H9 (cell line): ENCODE measurements at regions not wholly inside any gene's neighbourhood (a gene's known extent, or its start where the extent isn't known, plus 50 kb on each side); places are given as distances from the start of the nearest gene placed in this dataset.

Source experiments
- DNase-seq: peaks from one replicate; pipeline ENCODE4 v3.0.0-alpha.2; 2017
- H2AFZ ChIP-seq: one replicate; pipeline ENCODE4 v1.6.1; 2013; ENCODE audit warnings: mild to moderate bottlenecking, low read length, control low read depth, moderate library complexity
- H2AK5ac ChIP-seq: 2 replicates; pipeline ENCODE4 v1.6.1; 2013; ENCODE audit warnings: low read length, control low read depth, mixed read lengths; ENCODE audit not compliant: insufficient read length
- H2BK120ac ChIP-seq: one replicate; pipeline ENCODE4 v1.6.1; 2013; ENCODE audit warnings: low read depth, mild to moderate bottlenecking, low read length, control low read depth, inconsistent platforms; ENCODE audit not compliant: poor library complexity, severe bottlenecking
- H2BK12ac ChIP-seq: 2 replicates; pipeline ENCODE4 v1.6.1; 2013; ENCODE audit warnings: low read length, control low read depth, mixed read lengths, low read depth; ENCODE audit not compliant: insufficient read length
- H2BK15ac ChIP-seq: 2 replicates; pipeline ENCODE4 v1.6.1; 2013; ENCODE audit warnings: low read depth, low read length, control low read depth
- H2BK20ac ChIP-seq: one replicate; pipeline ENCODE4 v1.6.1; 2013; ENCODE audit warnings: low read depth, mild to moderate bottlenecking, low read length, control low read depth, inconsistent platforms; ENCODE audit not compliant: poor library complexity, severe bottlenecking
- H2BK5ac ChIP-seq: 2 replicates; pipeline ENCODE4 v1.6.1; 2013; ENCODE audit warnings: low read length, control low read depth, mixed read lengths; ENCODE audit not compliant: insufficient read length
- H3K14ac ChIP-seq: 2 replicates; pipeline ENCODE4 v1.6.1; 2013; ENCODE audit warnings: low read length, control low read depth; ENCODE audit not compliant: insufficient read depth
- H3K18ac ChIP-seq: 2 replicates; pipeline ENCODE4 v1.6.1; 2013; ENCODE audit warnings: low read depth, mild to moderate bottlenecking, mixed read lengths, low read length, control low read depth; ENCODE audit not compliant: insufficient read length
- H3K23ac ChIP-seq: 2 replicates; pipeline ENCODE4 v1.6.1; 2013; ENCODE audit warnings: low read length, control low read depth, mixed read lengths, low read depth; ENCODE audit not compliant: insufficient read length
- H3K23me2 ChIP-seq: 2 replicates; pipeline ENCODE4 v1.6.1; 2013; ENCODE audit warnings: low read depth, mild to moderate bottlenecking, mixed read lengths, low read length, control low read depth; ENCODE audit not compliant: insufficient read length, poor library complexity, severe bottlenecking
- H3K27ac ChIP-seq: 2 replicates; pipeline ENCODE4 v1.5.1; 2013; ENCODE audit warnings: low read length, control low read depth, mixed read lengths, low read depth; ENCODE audit not compliant: insufficient read length
- H3K27me3 ChIP-seq: 2 replicates; pipeline ENCODE4 v1.6.1; 2013; ENCODE audit warnings: low read length, control low read depth, inconsistent platforms; ENCODE audit not compliant: insufficient read depth
- H3K4ac ChIP-seq: 2 replicates; pipeline ENCODE4 v1.6.1; 2013; ENCODE audit warnings: low read depth, mild to moderate bottlenecking, control low read depth, inconsistent platforms, low read length, moderate library complexity
- H3K4me1 ChIP-seq: 2 replicates; pipeline ENCODE4 v1.6.1; 2013; ENCODE audit warnings: low read length, control low read depth, inconsistent platforms; ENCODE audit not compliant: insufficient read depth
- H3K4me2 ChIP-seq: 2 replicates; pipeline ENCODE4 v1.6.1; 2013; ENCODE audit warnings: low read length, control low read depth, mixed read lengths; ENCODE audit not compliant: insufficient read length, insufficient read depth
- H3K56ac ChIP-seq: 2 replicates; pipeline ENCODE4 v1.6.1; 2013; ENCODE audit warnings: low read depth, mild to moderate bottlenecking, mixed read lengths, low read length, control low read depth; ENCODE audit not compliant: insufficient read length
- H3K79me1 ChIP-seq: 2 replicates; pipeline ENCODE4 v1.6.1; 2013; ENCODE audit warnings: low read depth, mild to moderate bottlenecking, moderate library complexity, low read length, control low read depth, inconsistent platforms; ENCODE audit not compliant: insufficient read depth, poor library complexity, severe bottlenecking
- H3K79me2 ChIP-seq: 2 replicates; pipeline ENCODE4 v1.6.1; 2013; ENCODE audit warnings: low read length, control low read depth, inconsistent platforms; ENCODE audit not compliant: insufficient read depth
- H3K9ac ChIP-seq: 2 replicates; pipeline ENCODE4 v1.6.1; 2013; ENCODE audit warnings: low read length, control low read depth, mixed read lengths; ENCODE audit not compliant: insufficient read length; ENCODE audit errors: extremely low read depth
- H3K9me3 ChIP-seq: one replicate; pipeline ENCODE4 v1.6.1; 2013; ENCODE audit warnings: low read depth, low read length, inconsistent platforms; ENCODE audit not compliant: control insufficient read depth
- H3T11ph ChIP-seq: one replicate; pipeline ENCODE4 v1.6.1; 2013; ENCODE audit warnings: mild to moderate bottlenecking, low read length, control low read depth, inconsistent platforms
- H4K20me1 ChIP-seq: one replicate; pipeline ENCODE4 v1.6.1; 2013; ENCODE audit not compliant: control insufficient read depth, insufficient read length, insufficient read depth
- H4K5ac ChIP-seq: 2 replicates; pipeline ENCODE4 v1.6.1; 2013; ENCODE audit warnings: low read depth, mild to moderate bottlenecking, mixed read lengths, low read length, control low read depth; ENCODE audit not compliant: insufficient read length
- H4K8ac ChIP-seq: replicated peaks from 2 replicates; pipeline ENCODE4 v1.6.1; 2013; ENCODE audit warnings: low read length, control low read depth, mixed read lengths, low read depth; ENCODE audit not compliant: insufficient read length
- H4K91ac ChIP-seq: 2 replicates; pipeline ENCODE4 v1.6.1; 2013; ENCODE audit warnings: low read depth, mild to moderate bottlenecking, moderate library complexity, mixed read lengths, low read length, control low read depth; ENCODE audit not compliant: insufficient read length
- H3K27ac Mint-ChIP-seq, 3 experiments: 2 replicates in 2 of 3; 3 replicates in 1 of 3; pipeline ENCODE4 v1.8.0; 2020 to 2021; ENCODE audit warnings: mixed read lengths in 3 of 3, mild to moderate bottlenecking in 1 of 3, moderate library complexity in 1 of 3
- H3K27me3 Mint-ChIP-seq: 2 replicates; pipeline ENCODE4 v1.8.0; 2021; ENCODE audit warnings: low read depth, mild to moderate bottlenecking, moderate library complexity, mixed read lengths
- H3K36me3 Mint-ChIP-seq, 3 experiments: 2 replicates in 2 of 3; 3 replicates in 1 of 3; pipeline ENCODE4 v1.8.0; 2020 to 2021; ENCODE audit warnings: low read depth in 3 of 3, mixed read lengths in 3 of 3; ENCODE audit not compliant: insufficient read depth in 1 of 3
- H3K4me1 Mint-ChIP-seq, 2 experiments: 2 replicates each; pipeline ENCODE4 v1.8.0; 2020; ENCODE audit warnings: mixed read lengths in 2 of 2
- H3K4me3 Mint-ChIP-seq, 2 experiments: 2 replicates in 1 of 2; 3 replicates in 1 of 2; pipeline ENCODE4 v1.8.0; 2020 to 2021; ENCODE audit warnings: mild to moderate bottlenecking in 2 of 2, mixed read lengths in 2 of 2, moderate library complexity in 1 of 2
- H3K9me3 Mint-ChIP-seq, 2 experiments: 2 replicates in 1 of 2; 3 replicates in 1 of 2; pipeline ENCODE4 v1.8.0; 2020; ENCODE audit warnings: mild to moderate bottlenecking in 2 of 2, mixed read lengths in 2 of 2, moderate library complexity in 1 of 2
- CTCF ChIP-seq: fragments of 200-600 bp; sonication (generic); conservative IDR thresholded peaks from 3 replicates; pipeline ENCODE4 v1.8.0; 2021; ENCODE audit warnings: antibody characterized with exemption, mild to moderate bottlenecking
- WGBS: extraction: QIAGEN DNeasy Blood & Tissue Kit; methylation state at CpG from one replicate; pipeline ENCODE4 v1.1.7; 2013; ENCODE audit warnings: missing lambda C conversion rate, low lambda C conversion rate, mixed read lengths; ENCODE audit not compliant: insufficient read length; ENCODE audit errors: extremely low coverage; 5-methylcytosine and 5-hydroxymethylcytosine counted together

GRCh38 chr6:103080497-103080896, 1687.0 kb downstream of the GRIK2 start:
- Mint-ChIP-seq H3K27ac (no peak overlapping the region), H3K36me3 (no peaks in the 10 kb centered on the region), H3K4me1 (no peaks in the 10 kb centered on the region; a peak in 1 of 4 replicates), H3K9me3 (no peaks in the 10 kb centered on the region; a peak in 1 of 5 replicates), H3K27me3 (no peaks in the 10 kb centered on the region), H3K4me3 (no peak overlapping the region)
- TF ChIP-seq CTCF = no peak
- Histone ChIP-seq H3K23ac (no peak overlapping the region), H3K79me1 (no peaks in the 10 kb centered on the region), H3K4me1 (no peaks in the 10 kb centered on the region), H2BK120ac (no peak overlapping the region), H2AFZ (no peak overlapping the region), H3K4me2 (no peak overlapping the region), H3K9me3 (no peaks in the 10 kb centered on the region), H4K8ac (no peak overlapping the region), H2BK12ac (no peak overlapping the region), H2AK5ac (no peak overlapping the region), H3K14ac (no peak overlapping the region), H4K20me1 (no peaks in the 10 kb centered on the region), H3K27me3 (no peaks in the 10 kb centered on the region), H4K91ac (no peak overlapping the region), H4K5ac (no peak overlapping the region), H3K4ac (no peak overlapping the region), H3K56ac (no peak overlapping the region), H2BK5ac (no peak overlapping the region), H3K27ac (no peak overlapping the region), H3K23me2 (no peaks in the 10 kb centered on the region), H3K79me2 (no peaks in the 10 kb centered on the region), H3T11ph (no peak overlapping the region), H3K18ac (no peak overlapping the region), H3K9ac (no peak overlapping the region), H2BK15ac (no peak overlapping the region), H2BK20ac (no peak overlapping the region)
- no peak for DNase-seq
- no CpG with 5 or more reads among the region's 3 CpGs for WGBS
